ENCODE measurements at regions not wholly inside any gene's neighbourhood (a gene's known extent, or its start where the extent isn't known, plus 50 kb on each side); places are given as distances from the start of the nearest gene placed in this dataset.

GRCh38 chr20:5433352-5433751 is 116.6 kb upstream of the PROKR2 start:
- Mint-ChIP-seq H3K4me1 (no peaks in the 10 kb centered on the region), H3K27ac (no peak overlapping the region), H3K9me3 (peaks cover 0 to 4% (median 0%) of the 10 kb centered on the region in 7 donors), H3K27me3 (ENCODE audit: low read depth in 3 of 3) (peaks cover 13 to 17% (median 15%) of the 10 kb centered on the region in 3 donors), H3K36me3 (no peaks in the 10 kb centered on the region), H3K4me3 (no peak overlapping the region)
- Histone ChIP-seq H3K9ac (ENCODE audit: insufficient read depth, low read length, poor library complexity, severe bottlenecking) (no peak overlapping the region), H3K4me3 (replicated peaks in 1 of 3; ENCODE audit: low read depth in 2 of 3, low read length in 3 of 3) (no peak overlapping the region), H4K20me1 (ENCODE audit: insufficient read depth, low read length) (no peaks in the 10 kb centered on the region), H3K27ac (ENCODE audit: low read depth in 1 of 2, low read length in 2 of 2) (no peak overlapping the region), H3K4me2 (replicated peaks; ENCODE audit: extremely low read depth, low read length, poor library complexity, severe bottlenecking) (no peak overlapping the region), H3K27me3 (ENCODE audit: control insufficient read depth in 2 of 2, insufficient read depth in 2 of 2, low read length in 2 of 2) (peaks cover 0 to 3% of the 10 kb centered on the region in 2 donors), H3K9me3 (replicated peaks in 1 of 2; ENCODE audit: control insufficient read depth in 1 of 2, insufficient read depth in 1 of 2, low read length in 2 of 2) (no peaks in the 10 kb centered on the region), H2AFZ (ENCODE audit: insufficient read depth, low read depth, low read length, poor library complexity, severe bottlenecking) (no peak overlapping the region), H3K4me1 (ENCODE audit: control insufficient read depth in 1 of 2, insufficient read depth in 2 of 2, low read length in 2 of 2) (no peaks in the 10 kb centered on the region), H3K79me2 (ENCODE audit: insufficient read depth, low read length) (no peaks in the 10 kb centered on the region), H3K36me3 (replicated peaks in 1 of 2; ENCODE audit: control insufficient read depth in 1 of 2, insufficient read depth in 2 of 2, low read length in 2 of 2) (no peaks in the 10 kb centered on the region)
- 100% methylated on average over 2 of the region's 3 CpGs for WGBS (ENCODE audit: insufficient coverage)
- intact Hi-C loops (cut with micrococcal nuclease) = no loop called here
- no peak for DNase-seq
- no peak for TF ChIP-seq CTCF (IDR thresholded peaks at IDR 0.05)

- Histone ChIP-seq H3K4me1 (ENCODE audit: control insufficient read depth in 1 of 2, insufficient read depth in 2 of 2, low read length in 2 of 2) (no peaks in the 10 kb centered on the region), H3K4me2 (replicated peaks; ENCODE audit: extremely low read depth, low read length, poor library complexity, severe bottlenecking) (no peak overlapping the region), H3K9ac (ENCODE audit: insufficient read depth, low read length, poor library complexity, severe bottlenecking) (no peak overlapping the region), H3K27ac (ENCODE audit: low read depth in 1 of 2, low read length in 2 of 2) (no peak overlapping the region), H3K9me3 (replicated peaks in 1 of 2; ENCODE audit: control insufficient read depth in 1 of 2, insufficient read depth in 1 of 2, low read length in 2 of 2) (no peaks in the 10 kb centered on the region), H3K27me3 (ENCODE audit: control insufficient read depth in 2 of 2, insufficient read depth in 2 of 2, low read length in 2 of 2) (peaks cover 0 to 2% of the 10 kb centered on the region in 2 donors), H3K4me3 (replicated peaks in 1 of 3; ENCODE audit: low read depth in 2 of 3, low read length in 3 of 3) (no peak overlapping the region), H4K20me1 (ENCODE audit: insufficient read depth, low read length) (no peaks in the 10 kb centered on the region), H3K36me3 (replicated peaks in 1 of 2; ENCODE audit: control insufficient read depth in 1 of 2, insufficient read depth in 2 of 2, low read length in 2 of 2) (no peaks in the 10 kb centered on the region), H2AFZ (ENCODE audit: insufficient read depth, low read depth, low read length, poor library complexity, severe bottlenecking) (no peak overlapping the region), H3K79me2 (ENCODE audit: insufficient read depth, low read length) (no peaks in the 10 kb centered on the region)
- peaks cover 13 to 19% (median 15%) of the 10 kb centered on the region in 3 donors for H3K27me3 Mint-ChIP-seq (ENCODE audit: low read depth in 3 of 3)
- DNase-seq = no peak
- no peak overlapping the region for H3K4me3 Mint-ChIP-seq
- no peak for TF ChIP-seq CTCF (IDR thresholded peaks at IDR 0.05)
- 86% methylated on average over 13 of the region's 15 CpGs for WGBS (ENCODE audit: insufficient coverage)
- no peak overlapping the region for H3K27ac Mint-ChIP-seq
- no peaks in the 10 kb centered on the region for H3K9me3 Mint-ChIP-seq
- intact Hi-C loops (cut with micrococcal nuclease) = no loop called here
- H3K4me1 Mint-ChIP-seq = no peaks in the 10 kb centered on the region
- H3K36me3 Mint-ChIP-seq = no peaks in the 10 kb centered on the region
Measured at GRCh38 chr20:5432030-5432429, 115.3 kb upstream of the PROKR2 start.
